CD14-positive monocyte (primary cell): ENCODE measurements at regions not wholly inside any gene's neighbourhood (a gene's known extent, or its start where the extent isn't known, plus 50 kb on each side); places are given as distances from the start of the nearest gene placed in this dataset.

ENCODE experiments used
- DNase-seq, 3 donors: peaks; one replicate each; pipeline ENCODE4 v3.0.0-alpha.2; 2011 to 2022
- H2AFZ ChIP-seq: 2 replicates; pipeline ENCODE4 v1.6.0; 2012; ENCODE audit warnings: mild to moderate bottlenecking, low read depth, low read length, inconsistent platforms; ENCODE audit not compliant: insufficient read depth, poor library complexity, severe bottlenecking
- H3K27ac ChIP-seq, 2 donors: 1 replicate in 1 of 2; 2 replicates in 1 of 2; pipeline ENCODE4 v1.5.1; 2012 to 2013; ENCODE audit warnings: low read length in 2 of 2, control low read depth in 1 of 2, inconsistent platforms in 1 of 2, low read depth in 1 of 2, mild to moderate bottlenecking in 1 of 2
- H3K27me3 ChIP-seq, 2 donors: one replicate each; pipeline versions ENCODE4 v1.6.0 to v1.6.1; 2011 to 2013; ENCODE audit warnings: low read length in 2 of 2; ENCODE audit not compliant: control insufficient read depth in 2 of 2, insufficient read depth in 2 of 2
- H3K36me3 ChIP-seq, 2 donors: replicated peaks in 1 of 2; 1 replicate in 1 of 2; 2 replicates in 1 of 2; pipeline versions ENCODE4 v1.5.1 to v1.6.1; 2012 to 2013; ENCODE audit warnings: low read length in 2 of 2, control low read depth in 1 of 2, inconsistent platforms in 1 of 2, mild to moderate bottlenecking in 1 of 2; ENCODE audit not compliant: insufficient read depth in 2 of 2, control insufficient read depth in 1 of 2
- H3K4me1 ChIP-seq, 2 donors: 1 replicate in 1 of 2; 2 replicates in 1 of 2; pipeline versions ENCODE4 v1.5.1 to v1.6.1; 2012 to 2013; ENCODE audit warnings: low read length in 2 of 2, control low read depth in 1 of 2, inconsistent platforms in 1 of 2, mild to moderate bottlenecking in 1 of 2, moderate library complexity in 1 of 2; ENCODE audit not compliant: insufficient read depth in 2 of 2, control insufficient read depth in 1 of 2
- H3K4me2 ChIP-seq: replicated peaks from 2 replicates; pipeline ENCODE3; 2012; ENCODE audit warnings: low read length, moderate library complexity, mild to moderate bottlenecking; ENCODE audit not compliant: poor library complexity, severe bottlenecking; ENCODE audit errors: extremely low read depth
- H3K4me3 ChIP-seq, 3 experiments: fragments of 200-600 bp in 1 of 3; sonication (generic) in 1 of 3; replicated peaks in 1 of 3; 1 replicate in 2 of 3; 2 replicates in 1 of 3; pipeline ENCODE4 v1.5.1; 2011 to 2013; ENCODE audit warnings: low read length in 3 of 3, mild to moderate bottlenecking in 3 of 3, control low read depth in 2 of 3, low read depth in 2 of 3, inconsistent platforms in 1 of 3, moderate library complexity in 1 of 3
- H3K79me2 ChIP-seq: 2 replicates; pipeline ENCODE4 v1.6.0; 2012; ENCODE audit warnings: mild to moderate bottlenecking, control low read depth, inconsistent platforms, low read length, moderate library complexity; ENCODE audit not compliant: insufficient read depth
- H3K9ac ChIP-seq: 2 replicates; pipeline ENCODE4 v1.6.0; 2017; ENCODE audit warnings: low read length, mild to moderate bottlenecking; ENCODE audit not compliant: insufficient read depth, poor library complexity, severe bottlenecking
- H3K9me3 ChIP-seq, 2 donors: replicated peaks in 1 of 2; 1 replicate in 1 of 2; 2 replicates in 1 of 2; pipeline versions ENCODE4 v1.5.1 to v1.6.1; 2012 to 2013; ENCODE audit warnings: low read length in 2 of 2, control low read depth in 1 of 2; ENCODE audit not compliant: control insufficient read depth in 1 of 2, insufficient read depth in 1 of 2
- H4K20me1 ChIP-seq: 2 replicates; pipeline ENCODE4 v1.6.0; 2012; ENCODE audit warnings: mild to moderate bottlenecking, low read length, control low read depth, moderate library complexity; ENCODE audit not compliant: insufficient read depth
- H3K27ac Mint-ChIP-seq, 7 donors: one replicate each; pipeline ENCODE4 v1.8.0; 2020; ENCODE audit warnings: mild to moderate bottlenecking in 7 of 7, mixed read lengths in 7 of 7, moderate library complexity in 6 of 7, inconsistent platforms in 2 of 7
- H3K27me3 Mint-ChIP-seq, 3 donors: one replicate each; pipeline ENCODE4 v1.8.0; 2021 to 2022; ENCODE audit warnings: low read depth in 3 of 3, mild to moderate bottlenecking in 3 of 3, mixed read lengths in 3 of 3, moderate library complexity in 3 of 3, inconsistent platforms in 1 of 3
- H3K36me3 Mint-ChIP-seq, 2 donors: one replicate each; pipeline ENCODE4 v1.8.0; 2020; ENCODE audit warnings: mixed read lengths in 2 of 2, inconsistent platforms in 1 of 2, mild to moderate bottlenecking in 1 of 2
- H3K4me1 Mint-ChIP-seq: one replicate; pipeline ENCODE4 v1.8.0; 2020; ENCODE audit warnings: mild to moderate bottlenecking, mixed read lengths
- H3K4me3 Mint-ChIP-seq, 2 donors: one replicate each; pipeline ENCODE4 v1.8.0; 2020; ENCODE audit warnings: mild to moderate bottlenecking in 2 of 2, mixed read lengths in 2 of 2, moderate library complexity in 1 of 2
- H3K9me3 Mint-ChIP-seq, 7 donors: one replicate each; pipeline ENCODE4 v1.8.0; 2020 to 2022; ENCODE audit warnings: mixed read lengths in 7 of 7, mild to moderate bottlenecking in 6 of 7, moderate library complexity in 6 of 7, inconsistent platforms in 2 of 7
- WGBS: methylation state at CpG from one replicate; pipeline ENCODE4 v1.1.5; 2013; ENCODE audit warnings: missing lambda C conversion rate; ENCODE audit not compliant: insufficient coverage; 5-methylcytosine and 5-hydroxymethylcytosine counted together
- intact Hi-C, 2 donors: fragments of 100-400 bp; cut with micrococcal nuclease; formaldehyde crosslinking; loops; one replicate each; pipeline versions ENCODE4 v1.15.0 to v1.15.1; 2023
- TF ChIP-seq, protein P1 (sequence below): fragments of 200-600 bp; IDR thresholded peaks from one replicate; pipeline ENCODE4 v1.8.0; 2022; ENCODE audit warnings: antibody characterized with exemption, mild to moderate bottlenecking

GRCh38 chr5:159820692-159821091 is 95.6 kb upstream of the ADRA1B start:
- no peaks in the 10 kb centered on the region for H3K27me3 ChIP-seq
- H3K4me1 ChIP-seq = no peaks in the 10 kb centered on the region
- H3K4me3 ChIP-seq = no peak overlapping the region
- TF ChIP-seq, protein P1, sequence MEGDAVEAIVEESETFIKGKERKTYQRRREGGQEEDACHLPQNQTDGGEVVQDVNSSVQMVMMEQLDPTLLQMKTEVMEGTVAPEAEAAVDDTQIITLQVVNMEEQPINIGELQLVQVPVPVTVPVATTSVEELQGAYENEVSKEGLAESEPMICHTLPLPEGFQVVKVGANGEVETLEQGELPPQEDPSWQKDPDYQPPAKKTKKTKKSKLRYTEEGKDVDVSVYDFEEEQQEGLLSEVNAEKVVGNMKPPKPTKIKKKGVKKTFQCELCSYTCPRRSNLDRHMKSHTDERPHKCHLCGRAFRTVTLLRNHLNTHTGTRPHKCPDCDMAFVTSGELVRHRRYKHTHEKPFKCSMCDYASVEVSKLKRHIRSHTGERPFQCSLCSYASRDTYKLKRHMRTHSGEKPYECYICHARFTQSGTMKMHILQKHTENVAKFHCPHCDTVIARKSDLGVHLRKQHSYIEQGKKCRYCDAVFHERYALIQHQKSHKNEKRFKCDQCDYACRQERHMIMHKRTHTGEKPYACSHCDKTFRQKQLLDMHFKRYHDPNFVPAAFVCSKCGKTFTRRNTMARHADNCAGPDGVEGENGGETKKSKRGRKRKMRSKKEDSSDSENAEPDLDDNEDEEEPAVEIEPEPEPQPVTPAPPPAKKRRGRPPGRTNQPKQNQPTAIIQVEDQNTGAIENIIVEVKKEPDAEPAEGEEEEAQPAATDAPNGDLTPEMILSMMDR = no peak
- no peak overlapping the region for H3K4me2 ChIP-seq
- no peaks in the 10 kb centered on the region for H3K36me3 ChIP-seq
- Mint-ChIP-seq H3K4me3 (no peak overlapping the region), H3K36me3 (no peaks in the 10 kb centered on the region), H3K27me3 (peaks cover 1 to 6% (median 3%) of the 10 kb centered on the region in 3 donors), H3K4me1 (no peaks in the 10 kb centered on the region), H3K27ac (no peak overlapping the region), H3K9me3 (no peaks in the 10 kb centered on the region)
- DNase-seq = no peak
- H3K27ac ChIP-seq = no peak overlapping the region
- H3K9me3 ChIP-seq = no peaks in the 10 kb centered on the region
- H3K9ac ChIP-seq = no peak overlapping the region
- no peak overlapping the region for H2AFZ ChIP-seq
- 86% methylated on average over 1 of the region's 3 CpGs for WGBS
- intact Hi-C loops = no loop called here
- no peaks in the 10 kb centered on the region for H3K79me2 ChIP-seq
- no peaks in the 10 kb centered on the region for H4K20me1 ChIP-seq

DNA sequence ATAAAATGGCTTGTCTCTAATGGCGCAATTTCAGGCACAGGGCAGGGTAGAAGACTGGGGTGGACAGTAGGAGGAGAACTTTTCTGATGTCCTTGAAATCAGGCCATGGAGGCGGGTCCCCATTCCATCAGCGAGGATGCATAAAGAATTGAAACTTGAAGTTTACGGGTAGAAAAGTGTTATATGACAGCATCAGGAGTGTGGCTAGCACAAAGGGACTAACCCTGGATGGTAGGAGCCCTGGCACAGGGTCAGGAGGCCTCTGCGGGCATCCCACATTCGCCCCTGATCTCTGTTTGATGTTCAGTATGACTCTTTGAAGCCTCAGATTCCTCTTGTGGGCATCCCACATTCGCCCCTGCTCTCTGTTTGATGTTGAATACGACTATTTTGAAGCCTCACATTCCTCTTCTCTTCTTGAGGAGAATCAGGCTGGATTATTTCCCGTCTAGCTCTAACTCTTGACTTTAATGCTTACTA is 94.8 kb upstream of the ADRA1B start:
- peaks cover 0 to 1% of the 10 kb centered on the region in 2 donors for H3K4me1 ChIP-seq
- H3K36me3 ChIP-seq = no peaks in the 10 kb centered on the region
- TF ChIP-seq, protein P1 = no peak
- no peak overlapping the region for H3K27ac ChIP-seq
- no peaks in the 10 kb centered on the region for H3K27me3 ChIP-seq
- no peaks in the 10 kb centered on the region for H3K36me3 Mint-ChIP-seq
- H4K20me1 ChIP-seq = no peaks in the 10 kb centered on the region
- no peaks in the 10 kb centered on the region for H3K9me3 Mint-ChIP-seq
- WGBS = 95% methylated on average over 7 of the region's 9 CpGs
- no peak for DNase-seq
- H2AFZ ChIP-seq = no peak overlapping the region
- H3K27ac Mint-ChIP-seq = no peak overlapping the region
- H3K9me3 ChIP-seq = no peaks in the 10 kb centered on the region
- H3K4me1 Mint-ChIP-seq = peaks cover 5% of the 10 kb centered on the region
- no peak overlapping the region for H3K4me3 Mint-ChIP-seq
- H3K27me3 Mint-ChIP-seq = peaks cover 1 to 6% (median 3%) of the 10 kb centered on the region in 3 donors
- H3K9ac ChIP-seq = no peak overlapping the region
- intact Hi-C loops = no loop called here
- no peaks in the 10 kb centered on the region for H3K79me2 ChIP-seq
- H3K4me2 ChIP-seq = no peak overlapping the region
- no peak overlapping the region for H3K4me3 ChIP-seq
